Peyer's patch (tissue), 4 donors: ENCODE measurements at regions not wholly inside any gene's neighbourhood (a gene's known extent, or its start where the extent isn't known, plus 50 kb on each side); places are given as distances from the start of the nearest gene placed in this dataset.

ENCODE experiments used
- DNase-seq, 3 donors: peaks; one replicate each; pipeline ENCODE4 v3.0.0-alpha.2; 2017 to 2019
- H3K27ac ChIP-seq, 4 donors: fragments of 200-600 bp; sonication (generic); one replicate each; pipeline ENCODE4 v1.5.1; 2016 to 2019
- H3K27me3 ChIP-seq, 2 donors: fragments of 200-600 bp; sonication (generic); one replicate each; pipeline ENCODE4 v1.5.1; 2019
- H3K36me3 ChIP-seq, 3 donors: fragments of 200-600 bp; sonication (generic); one replicate each; pipeline ENCODE4 v1.5.1; 2016 to 2019
- H3K4me1 ChIP-seq, 4 donors: fragments of 200-600 bp; sonication (generic); one replicate each; pipeline ENCODE4 v1.5.1; 2016 to 2019
- H3K4me3 ChIP-seq, 4 donors: fragments of 200-600 bp; sonication (generic); 1 replicate in 3 of 4; 2 replicates in 1 of 4; pipeline ENCODE4 v1.5.1; 2016 to 2019; ENCODE audit warnings: mild to moderate bottlenecking in 1 of 4
- H3K9me3 ChIP-seq, 4 donors: fragments of 200-600 bp; sonication (generic); one replicate each; pipeline ENCODE4 v1.5.1; 2016 to 2019; ENCODE audit warnings: mild to moderate bottlenecking in 1 of 4
- POLR2A ChIP-seq, 2 donors: fragments of 450-650 bp; IDR thresholded peaks; one replicate each; pipeline ENCODE4 v1.5.1; 2017; ENCODE audit warnings: antibody characterized with exemption in 2 of 2, mild to moderate bottlenecking in 2 of 2, moderate library complexity in 2 of 2
- TF ChIP-seq, protein P1 (sequence below), 6 experiments: fragments of 450-650 bp in 4 of 6; fragments of 200-600 bp in 2 of 6; sonication (generic) in 1 of 6; IDR thresholded peaks; one replicate each; pipeline ENCODE4 v1.5.1; 2017 to 2019; ENCODE audit warnings: antibody characterized with exemption in 6 of 6, mild to moderate bottlenecking in 3 of 6, moderate library complexity in 1 of 6

DNA sequence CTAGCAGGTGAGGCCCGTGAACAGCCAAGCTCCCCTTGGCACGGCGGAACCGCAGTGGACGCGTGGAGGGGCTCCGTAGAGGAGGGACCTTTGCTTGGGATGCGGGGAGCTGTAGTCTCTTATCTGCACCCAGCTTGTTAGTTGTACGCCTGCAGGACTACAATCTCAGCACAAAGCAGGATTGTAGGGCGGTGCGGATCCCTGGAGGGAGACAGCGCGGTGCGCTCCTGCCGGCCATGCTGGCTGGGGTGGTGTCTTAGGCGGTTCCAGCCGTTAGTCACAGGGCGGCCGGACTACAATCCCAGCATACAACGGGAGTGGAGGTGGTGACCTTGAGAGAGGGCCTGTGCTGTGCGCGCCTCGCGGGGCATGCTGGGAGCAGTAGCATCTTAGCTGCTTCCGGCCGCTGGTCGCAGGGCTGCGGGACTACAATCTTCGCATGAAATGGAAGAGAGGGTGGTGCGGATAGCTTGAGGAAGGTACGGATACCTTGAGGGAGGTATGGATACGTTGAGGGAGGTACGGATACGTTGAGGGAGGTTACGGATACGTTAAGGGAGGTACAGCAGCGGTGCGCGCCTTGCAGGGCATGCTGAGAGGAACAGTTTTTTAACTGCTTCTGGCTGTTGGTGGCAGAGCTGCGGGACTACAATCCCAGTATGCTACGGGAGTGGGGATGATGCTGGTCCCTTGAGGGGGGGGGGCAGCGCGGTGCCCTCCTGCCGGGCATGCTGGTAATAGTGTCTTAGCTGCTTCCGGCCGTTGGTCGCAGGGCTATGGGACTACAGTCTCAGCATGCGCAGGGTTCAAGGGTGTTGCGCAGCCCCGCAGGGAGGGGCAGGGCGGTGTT, 1419.1 kb downstream of the UQCRFS1 start:
- H3K27me3 ChIP-seq: no peaks in the 10 kb centered on the region
- H3K4me1 ChIP-seq: peaks cover 0 to 19% (median 3%) of the 10 kb centered on the region in 4 donors
- peak; percentile 94 to 98 (median 96) for DNase-seq
- TF ChIP-seq, protein P1, sequence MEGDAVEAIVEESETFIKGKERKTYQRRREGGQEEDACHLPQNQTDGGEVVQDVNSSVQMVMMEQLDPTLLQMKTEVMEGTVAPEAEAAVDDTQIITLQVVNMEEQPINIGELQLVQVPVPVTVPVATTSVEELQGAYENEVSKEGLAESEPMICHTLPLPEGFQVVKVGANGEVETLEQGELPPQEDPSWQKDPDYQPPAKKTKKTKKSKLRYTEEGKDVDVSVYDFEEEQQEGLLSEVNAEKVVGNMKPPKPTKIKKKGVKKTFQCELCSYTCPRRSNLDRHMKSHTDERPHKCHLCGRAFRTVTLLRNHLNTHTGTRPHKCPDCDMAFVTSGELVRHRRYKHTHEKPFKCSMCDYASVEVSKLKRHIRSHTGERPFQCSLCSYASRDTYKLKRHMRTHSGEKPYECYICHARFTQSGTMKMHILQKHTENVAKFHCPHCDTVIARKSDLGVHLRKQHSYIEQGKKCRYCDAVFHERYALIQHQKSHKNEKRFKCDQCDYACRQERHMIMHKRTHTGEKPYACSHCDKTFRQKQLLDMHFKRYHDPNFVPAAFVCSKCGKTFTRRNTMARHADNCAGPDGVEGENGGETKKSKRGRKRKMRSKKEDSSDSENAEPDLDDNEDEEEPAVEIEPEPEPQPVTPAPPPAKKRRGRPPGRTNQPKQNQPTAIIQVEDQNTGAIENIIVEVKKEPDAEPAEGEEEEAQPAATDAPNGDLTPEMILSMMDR (IDR thresholded peaks at IDR 0.05): peak in 2 of 6 experiments; percentile 3 to 22
- peak; percentile 72 to 73 for TF ChIP-seq POLR2A (IDR thresholded peaks at IDR 0.05)
- H3K36me3 ChIP-seq: no peaks in the 10 kb centered on the region
- H3K9me3 ChIP-seq: no peaks in the 10 kb centered on the region
- H3K27ac ChIP-seq: peak overlapping the region; percentile 76 to 93 (median 87)
- H3K4me3 ChIP-seq: peak overlapping the region; percentile 57 to 81 (median 72)

DNA sequence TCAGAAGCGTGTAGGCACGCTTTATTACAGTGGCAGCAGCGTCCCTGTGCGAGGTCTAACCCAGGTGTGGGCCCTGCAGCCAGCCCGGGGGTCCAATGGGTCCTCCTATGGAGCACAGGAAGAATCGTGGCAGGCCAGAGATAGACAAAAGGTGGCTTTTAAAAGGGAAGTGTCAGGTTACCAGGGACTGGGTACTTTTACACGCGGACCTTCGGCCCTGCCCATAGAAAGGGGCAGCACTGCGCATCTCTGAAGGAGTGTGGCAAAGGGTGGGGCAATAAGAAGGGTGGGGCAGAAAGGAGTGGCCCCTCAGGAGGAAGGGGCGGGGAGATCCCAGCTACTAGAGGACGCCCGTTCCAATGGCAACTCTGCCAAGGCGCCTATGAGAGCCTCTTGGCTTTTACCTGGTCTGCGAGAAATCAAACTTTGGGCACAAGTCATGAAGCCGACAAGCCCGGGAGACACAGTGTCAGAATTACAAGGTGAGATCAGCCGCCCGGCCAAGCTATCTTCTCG, 1419.8 kb downstream of the UQCRFS1 start:
- TF ChIP-seq POLR2A (IDR thresholded peaks at IDR 0.05): no peak
- TF ChIP-seq, protein P1 (IDR thresholded peaks at IDR 0.05): no peak
- no peaks in the 10 kb centered on the region for H3K36me3 ChIP-seq
- H3K9me3 ChIP-seq: no peaks in the 10 kb centered on the region

DNA sequence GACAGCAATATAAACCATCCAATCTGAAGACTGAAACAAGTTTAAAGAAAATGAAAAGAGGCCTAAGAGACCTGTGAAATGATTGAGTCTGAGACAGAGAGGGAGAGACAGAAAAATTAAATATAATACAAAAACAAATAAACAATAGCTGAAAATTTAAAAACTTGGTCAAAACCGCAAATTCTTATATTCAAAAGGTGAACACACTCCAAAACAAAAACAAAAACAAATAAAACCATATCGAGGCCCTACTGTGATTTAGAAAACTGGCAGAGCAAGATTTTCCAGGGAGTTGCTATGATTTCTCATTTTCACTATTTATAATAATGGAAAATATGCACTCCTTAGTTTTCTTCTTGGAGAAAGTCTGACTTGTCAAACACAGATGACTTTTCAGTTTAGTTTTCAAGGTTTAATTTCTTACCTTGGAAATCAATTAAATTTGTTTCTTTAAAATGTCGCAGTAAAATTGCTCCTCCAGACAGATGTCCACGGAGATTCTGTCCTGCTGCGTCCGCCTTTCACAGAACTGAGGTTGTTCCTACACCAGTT, 1420.3 kb downstream of the UQCRFS1 start:
- Histone ChIP-seq H3K4me1 (peaks cover 0 to 19% (median 3%) of the 10 kb centered on the region in 4 donors), H3K36me3 (no peaks in the 10 kb centered on the region), H3K27ac (peak overlapping the region; percentile 76 to 93 (median 87)), H3K9me3 (no peaks in the 10 kb centered on the region), H3K27me3 (no peaks in the 10 kb centered on the region), H3K4me3 (peak overlapping the region; percentile 57 to 81 (median 72))
- no peak for DNase-seq
- no peak for TF ChIP-seq POLR2A (IDR thresholded peaks at IDR 0.05)
- TF ChIP-seq, protein P1 (IDR thresholded peaks at IDR 0.05): no peak

More for the DNA sequence above, 1419.8 kb downstream of the UQCRFS1 start:
- Histone ChIP-seq H3K4me3 (peak overlapping the region; percentile 57 to 81 (median 72)), H3K4me1 (peaks cover 0 to 19% (median 3%) of the 10 kb centered on the region in 4 donors), H3K27ac (peak overlapping the region; percentile 76 to 93 (median 87)), H3K27me3 (no peaks in the 10 kb centered on the region)
- peak; percentile 81 to 92 (median 84) for DNase-seq

DNA sequence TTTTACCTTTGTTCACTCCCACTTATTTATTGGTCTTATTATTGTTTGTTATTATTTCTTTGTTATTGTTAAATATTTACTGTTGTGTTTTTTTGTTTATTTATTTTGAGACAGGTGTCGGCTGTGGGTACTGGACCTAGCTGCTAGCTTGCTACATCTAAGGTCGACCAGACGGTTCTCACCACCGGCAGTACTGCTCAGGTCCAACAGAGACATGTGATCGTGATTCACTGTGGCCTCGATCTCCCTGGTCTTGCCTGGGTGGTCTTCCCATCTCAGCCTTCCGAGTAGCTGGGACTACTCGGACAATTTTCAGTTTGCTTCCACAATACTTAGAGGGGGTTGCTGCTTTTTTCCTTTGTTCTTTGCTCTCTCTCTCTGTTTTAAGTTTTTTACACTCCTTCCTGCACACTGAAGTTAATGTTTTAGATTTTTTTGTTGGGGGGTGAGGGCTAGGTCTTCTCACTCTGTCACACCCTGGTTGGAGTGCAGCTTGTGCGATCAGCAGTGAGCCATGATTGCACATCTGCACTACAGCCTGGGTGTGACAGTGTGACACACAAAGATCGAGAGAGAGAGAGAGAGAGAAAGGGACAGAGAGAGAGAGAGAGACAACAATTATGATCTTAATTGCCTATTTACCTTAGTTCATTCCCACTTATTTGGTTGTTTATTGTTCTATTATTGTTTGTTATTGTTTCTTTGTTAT, 1432.4 kb downstream of the UQCRFS1 start:
- no peak for TF ChIP-seq POLR2A (IDR thresholded peaks at IDR 0.05)
- TF ChIP-seq, protein P1 (IDR thresholded peaks at IDR 0.05): no peak
- Histone ChIP-seq H3K4me1 (no peaks in the 10 kb centered on the region), H3K27ac (no peak overlapping the region), H3K27me3 (no peaks in the 10 kb centered on the region), H3K36me3 (no peaks in the 10 kb centered on the region), H3K4me3 (no peak overlapping the region), H3K9me3 (no peaks in the 10 kb centered on the region)
- no peak for DNase-seq

DNA sequence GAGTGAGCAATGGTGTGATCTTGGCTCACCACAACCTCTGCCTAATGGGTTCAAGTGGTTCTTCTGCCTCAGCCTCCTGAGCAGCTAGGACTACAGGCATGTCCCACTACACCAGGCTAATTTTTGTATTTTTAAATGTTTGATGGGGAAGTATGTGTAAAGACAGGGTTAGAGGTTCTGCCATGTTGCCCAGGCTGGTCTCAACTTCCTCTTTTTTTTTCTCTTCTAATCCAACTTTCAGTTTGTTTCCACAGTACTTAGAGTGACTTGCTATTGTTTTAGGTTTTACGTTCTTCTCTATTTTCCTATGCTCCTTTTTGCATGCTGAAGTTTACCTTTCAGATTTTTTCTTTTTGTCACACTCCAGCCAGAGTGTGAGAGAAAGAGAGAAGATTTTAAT, 1433.0 kb downstream of the UQCRFS1 start:
- TF ChIP-seq, protein P1 (IDR thresholded peaks at IDR 0.05): no peak
- no peak for TF ChIP-seq POLR2A (IDR thresholded peaks at IDR 0.05)
- H3K27me3 ChIP-seq: no peaks in the 10 kb centered on the region
- no peaks in the 10 kb centered on the region for H3K36me3 ChIP-seq
- H3K4me3 ChIP-seq: no peak overlapping the region
- H3K27ac ChIP-seq: no peak overlapping the region
- no peaks in the 10 kb centered on the region for H3K9me3 ChIP-seq
- no peaks in the 10 kb centered on the region for H3K4me1 ChIP-seq
- DNase-seq: no peak
